Activated naive CD4-positive, alpha-beta T cell treated with anti-CD3 and anti-CD28 coated beads for 36 hours (primary cell): ENCODE measurements at regions not wholly inside any gene's neighbourhood (a gene's known extent, or its start where the extent isn't known, plus 50 kb on each side); places are given as distances from the start of the nearest gene placed in this dataset.

Experiments
- CTCF ChIA-PET: fragments of 350-600 bp; sonication (Branson Sonifier 250); formaldehyde crosslinking; loops from one replicate; lab custom pipeline; 2021; ENCODE audit warnings: antibody characterized with exemption; lab: Charles Lee
- DNase-seq: peaks from one replicate; pipeline ENCODE4 v3.0.0-alpha.2; 2020
- H3K27ac Mint-ChIP-seq: one replicate; pipeline ENCODE4 v1.8.0; 2021; ENCODE audit warnings: mild to moderate bottlenecking, mixed read lengths
- H3K27me3 Mint-ChIP-seq: one replicate; pipeline ENCODE4 v1.8.0; 2021; ENCODE audit warnings: low read depth, mixed read lengths
- H3K36me3 Mint-ChIP-seq: one replicate; pipeline ENCODE4 v1.8.0; 2021; ENCODE audit warnings: low read depth, mixed read lengths
- H3K4me1 Mint-ChIP-seq: one replicate; pipeline ENCODE4 v1.8.0; 2021; ENCODE audit warnings: low read depth, mixed read lengths
- H3K4me3 Mint-ChIP-seq: one replicate; pipeline ENCODE4 v1.8.0; 2021; ENCODE audit warnings: mild to moderate bottlenecking, moderate library complexity, mixed read lengths
- H3K9me3 Mint-ChIP-seq: one replicate; pipeline ENCODE4 v1.8.0; 2021; ENCODE audit warnings: mixed read lengths
- intact Hi-C: fragments of 100-400 bp; cut with micrococcal nuclease; formaldehyde crosslinking; loops from one replicate; pipeline ENCODE4 v1.15.1; 2023

GRCh38 chr5:100273846-100274580, 261.2 kb upstream of the FAM174A start:
- intact Hi-C loops = no loop called here
- Mint-ChIP-seq H3K4me1 (no peaks in the 10 kb centered on the region), H3K9me3 (peaks cover 4% of the 10 kb centered on the region), H3K36me3 (no peaks in the 10 kb centered on the region), H3K27ac (no peak overlapping the region), H3K4me3 (no peak overlapping the region), H3K27me3 (peaks cover 2% of the 10 kb centered on the region)
- no peak for DNase-seq
- CTCF ChIA-PET = no interaction called here

DNA sequence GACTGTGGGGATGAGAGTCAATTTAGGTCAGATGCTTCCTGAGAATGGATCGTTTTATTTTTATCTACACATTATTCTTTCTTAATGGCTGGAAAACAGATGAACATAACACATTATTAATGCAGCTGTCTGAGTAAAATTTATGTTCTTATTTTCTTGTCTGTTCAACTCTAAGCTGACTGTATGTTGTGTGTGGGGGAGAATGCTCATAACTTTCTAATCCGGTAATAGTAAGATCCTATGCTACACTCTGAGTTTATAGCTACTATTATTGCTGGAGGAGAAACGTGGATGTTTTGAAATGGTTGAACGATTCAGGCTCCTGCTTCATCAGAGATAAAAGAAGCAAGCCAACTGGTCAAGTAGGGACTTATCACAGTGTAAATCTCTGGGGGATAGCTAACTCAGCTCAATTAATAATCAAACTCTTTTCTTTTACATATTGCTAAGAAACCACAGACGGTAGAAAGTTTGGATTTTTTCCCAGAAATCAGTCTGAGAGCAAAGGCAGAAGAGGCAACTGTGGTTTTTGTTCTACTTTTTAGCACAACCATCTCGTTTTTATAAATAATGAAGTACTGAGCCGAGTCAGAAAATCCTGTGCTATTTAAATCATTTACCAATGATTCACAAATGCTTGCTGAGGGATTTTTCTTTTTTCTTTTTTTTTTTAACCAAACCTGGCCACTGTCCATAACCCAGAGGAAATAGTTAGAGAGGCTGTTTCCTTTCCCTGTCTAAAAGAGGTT, 265.0 kb upstream of the FAM174A start:
- H3K36me3 Mint-ChIP-seq = no peaks in the 10 kb centered on the region
- peaks cover 2% of the 10 kb centered on the region for H3K9me3 Mint-ChIP-seq
- no peak overlapping the region for H3K4me3 Mint-ChIP-seq
- DNase-seq = no peak
- no peaks in the 10 kb centered on the region for H3K4me1 Mint-ChIP-seq
- CTCF ChIA-PET = no interaction called here
- no peak overlapping the region for H3K27ac Mint-ChIP-seq
- intact Hi-C loops = no loop called here
- peaks cover 2% of the 10 kb centered on the region for H3K27me3 Mint-ChIP-seq

GRCh38 chr5:100260968-100261367, 274.2 kb upstream of the FAM174A start:
- H3K4me3 Mint-ChIP-seq = no peak overlapping the region
- H3K9me3 Mint-ChIP-seq = no peaks in the 10 kb centered on the region
- no peak overlapping the region for H3K27ac Mint-ChIP-seq
- no peaks in the 10 kb centered on the region for H3K4me1 Mint-ChIP-seq
- DNase-seq = no peak
- intact Hi-C loops = no loop called here
- H3K27me3 Mint-ChIP-seq = no peaks in the 10 kb centered on the region
- CTCF ChIA-PET = no interaction called here
- no peaks in the 10 kb centered on the region for H3K36me3 Mint-ChIP-seq

GRCh38 chr5:100252944-100253343, 282.2 kb upstream of the FAM174A start:
- H3K9me3 Mint-ChIP-seq = no peaks in the 10 kb centered on the region
- intact Hi-C loops = no loop called here
- H3K27ac Mint-ChIP-seq = no peak overlapping the region
- DNase-seq = no peak
- H3K4me1 Mint-ChIP-seq = no peaks in the 10 kb centered on the region
- no peaks in the 10 kb centered on the region for H3K36me3 Mint-ChIP-seq
- H3K4me3 Mint-ChIP-seq = no peak overlapping the region
- no peaks in the 10 kb centered on the region for H3K27me3 Mint-ChIP-seq
- CTCF ChIA-PET = no interaction called here

- no peaks in the 10 kb centered on the region for H3K36me3 Mint-ChIP-seq
- intact Hi-C loops = no loop called here
- no peaks in the 10 kb centered on the region for H3K27me3 Mint-ChIP-seq
- CTCF ChIA-PET = no interaction called here
- no peak overlapping the region for H3K27ac Mint-ChIP-seq
- no peaks in the 10 kb centered on the region for H3K9me3 Mint-ChIP-seq
- no peak for DNase-seq
- H3K4me1 Mint-ChIP-seq = no peaks in the 10 kb centered on the region
- H3K4me3 Mint-ChIP-seq = no peak overlapping the region
Measured at GRCh38 chr5:100252037-100252436, 283.1 kb upstream of the FAM174A start.

GRCh38 chr5:100249884-100250269, 285.3 kb upstream of the FAM174A start:
- intact Hi-C loops = no loop called here
- H3K27ac Mint-ChIP-seq = no peak overlapping the region
- CTCF ChIA-PET = no interaction called here

DNA sequence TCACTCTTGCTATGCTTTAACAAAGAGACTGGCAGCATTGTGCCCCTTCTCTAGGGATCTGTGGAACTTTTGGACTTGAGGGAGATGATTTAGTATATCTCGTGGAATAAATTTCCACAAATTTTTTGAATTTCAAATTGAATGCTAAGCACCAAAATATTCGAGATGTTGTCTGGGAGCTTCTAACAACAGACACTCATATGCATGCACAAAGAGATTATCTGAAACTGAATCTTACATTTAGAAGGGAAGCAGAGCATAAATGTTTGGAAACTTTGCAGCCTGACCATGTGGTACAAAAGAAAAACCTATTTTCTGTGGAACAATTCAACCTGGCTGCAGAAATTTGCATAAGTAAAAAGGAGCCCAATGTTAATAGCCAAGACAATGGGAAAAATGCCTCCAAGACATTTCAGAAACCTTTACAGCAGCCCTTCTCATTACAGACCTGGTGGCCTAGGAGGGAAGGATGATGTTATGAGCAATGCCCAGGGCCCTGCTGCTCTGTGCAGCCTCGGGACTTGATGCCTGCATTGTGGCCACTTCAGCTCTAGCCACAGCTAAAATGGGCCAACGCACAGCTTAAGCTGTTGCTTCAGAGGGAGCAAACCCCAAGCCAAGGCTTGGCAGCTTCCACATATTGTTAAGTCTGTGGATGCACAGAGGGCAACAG, 285.8 kb upstream of the FAM174A start:
- Mint-ChIP-seq H3K9me3 (no peaks in the 10 kb centered on the region), H3K4me1 (no peaks in the 10 kb centered on the region), H3K27ac (no peak overlapping the region), H3K27me3 (no peaks in the 10 kb centered on the region), H3K36me3 (no peaks in the 10 kb centered on the region), H3K4me3 (no peak overlapping the region)
- DNase-seq = no peak
- intact Hi-C loops = no loop called here
- CTCF ChIA-PET = no interaction called here

More at GRCh38 chr5:100249884-100250269, 285.3 kb upstream of the FAM174A start:
- no peak for DNase-seq
- H3K36me3 Mint-ChIP-seq = no peaks in the 10 kb centered on the region
- no peaks in the 10 kb centered on the region for H3K27me3 Mint-ChIP-seq
- H3K4me1 Mint-ChIP-seq = no peaks in the 10 kb centered on the region
- no peaks in the 10 kb centered on the region for H3K9me3 Mint-ChIP-seq
- no peak overlapping the region for H3K4me3 Mint-ChIP-seq

DNA sequence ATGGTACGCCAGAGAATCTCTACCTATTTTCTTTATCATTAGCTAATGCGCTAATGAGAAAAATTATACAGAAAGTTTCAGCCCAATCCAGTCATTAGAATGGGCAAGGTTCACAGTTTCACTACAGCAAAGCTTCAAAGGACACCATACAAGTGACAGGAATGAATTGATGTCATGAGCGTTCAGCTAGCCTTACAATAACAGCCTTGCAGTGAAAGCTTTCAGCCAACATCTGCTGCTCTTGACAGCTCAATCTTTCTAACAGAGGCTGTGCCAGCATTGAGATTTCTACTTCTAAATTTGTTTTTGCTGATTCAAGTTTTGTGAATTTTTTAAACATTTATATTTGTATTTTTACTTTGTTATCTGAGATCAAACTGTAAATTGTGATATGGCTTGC, 302.4 kb upstream of the FAM174A start:
- H3K36me3 Mint-ChIP-seq = no peaks in the 10 kb centered on the region
- peaks cover 20% of the 10 kb centered on the region for H3K9me3 Mint-ChIP-seq
- no peak overlapping the region for H3K4me3 Mint-ChIP-seq
- H3K27ac Mint-ChIP-seq = no peak overlapping the region
- CTCF ChIA-PET = no interaction called here
- DNase-seq = no peak
- no peaks in the 10 kb centered on the region for H3K27me3 Mint-ChIP-seq
- intact Hi-C loops = no loop called here
- no peaks in the 10 kb centered on the region for H3K4me1 Mint-ChIP-seq

GRCh38 chr5:100188778-100189177, 346.4 kb upstream of the FAM174A start:
- Mint-ChIP-seq H3K27ac (no peak overlapping the region), H3K36me3 (no peaks in the 10 kb centered on the region), H3K4me1 (no peaks in the 10 kb centered on the region), H3K4me3 (no peak overlapping the region), H3K27me3 (no peaks in the 10 kb centered on the region), H3K9me3 (no peaks in the 10 kb centered on the region)
- CTCF ChIA-PET = no interaction called here
- intact Hi-C loops = no loop called here
- no peak for DNase-seq

GRCh38 chr5:100188339-100188738, 346.8 kb upstream of the FAM174A start:
- Mint-ChIP-seq H3K27me3 (no peaks in the 10 kb centered on the region), H3K36me3 (no peaks in the 10 kb centered on the region), H3K27ac (no peak overlapping the region), H3K9me3 (no peaks in the 10 kb centered on the region), H3K4me1 (no peaks in the 10 kb centered on the region), H3K4me3 (no peak overlapping the region)
- DNase-seq = no peak
- CTCF ChIA-PET = no interaction called here
- intact Hi-C loops = no loop called here

DNA sequence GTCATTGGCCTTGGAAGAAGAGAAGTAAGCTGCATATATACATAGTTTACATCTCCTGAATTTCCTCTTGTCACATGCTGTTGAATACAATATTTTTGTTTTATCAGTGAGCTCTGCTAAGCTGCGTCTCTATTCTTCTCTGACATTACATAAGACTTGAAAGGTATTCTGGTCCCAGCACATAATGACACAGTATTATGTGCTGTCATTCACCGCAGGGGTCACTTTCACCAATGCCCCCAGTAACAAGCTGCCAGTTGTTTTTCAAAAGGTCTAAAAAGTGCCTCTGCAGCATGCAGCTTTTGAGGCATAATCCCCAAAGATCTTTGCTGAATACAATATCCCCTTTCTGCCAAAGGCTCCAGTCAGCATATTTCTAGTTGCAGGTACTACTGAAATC, 349.0 kb upstream of the FAM174A start:
- intact Hi-C loops = no loop called here
- no peaks in the 10 kb centered on the region for H3K9me3 Mint-ChIP-seq
- no peaks in the 10 kb centered on the region for H3K4me1 Mint-ChIP-seq
- H3K4me3 Mint-ChIP-seq = no peak overlapping the region
- H3K27ac Mint-ChIP-seq = no peak overlapping the region
- no peaks in the 10 kb centered on the region for H3K27me3 Mint-ChIP-seq
- DNase-seq = no peak
- H3K36me3 Mint-ChIP-seq = no peaks in the 10 kb centered on the region
- CTCF ChIA-PET = no interaction called here

- Mint-ChIP-seq H3K4me3 (no peak overlapping the region), H3K36me3 (no peaks in the 10 kb centered on the region), H3K9me3 (no peaks in the 10 kb centered on the region), H3K27me3 (no peaks in the 10 kb centered on the region), H3K27ac (no peak overlapping the region), H3K4me1 (no peaks in the 10 kb centered on the region)
- intact Hi-C loops = no loop called here
- DNase-seq = no peak
- CTCF ChIA-PET = no interaction called here
Measured at GRCh38 chr5:100182402-100182801, 352.8 kb upstream of the FAM174A start.

- CTCF ChIA-PET = no interaction called here
- H3K9me3 Mint-ChIP-seq = peaks cover 2% of the 10 kb centered on the region
- DNase-seq = no peak
- H3K4me1 Mint-ChIP-seq = no peaks in the 10 kb centered on the region
- H3K36me3 Mint-ChIP-seq = no peaks in the 10 kb centered on the region
- H3K4me3 Mint-ChIP-seq = no peak overlapping the region
- intact Hi-C loops = no loop called here
- no peaks in the 10 kb centered on the region for H3K27me3 Mint-ChIP-seq
- H3K27ac Mint-ChIP-seq = no peak overlapping the region
Measured at GRCh38 chr5:100175346-100175745, 359.8 kb upstream of the FAM174A start.
